Right ventricle myocardium inferior (tissue), 1 donor: ENCODE measurements at regions not wholly inside any gene's neighbourhood (a gene's known extent, or its start where the extent isn't known, plus 50 kb on each side); places are given as distances from the start of the nearest gene placed in this dataset.

ENCODE experiments used
- ATAC-seq: fragments of 200-7000 bp; cut with Tn5 transposase; one replicate; pipeline ENCODE4 v1.9.1; 2020; ENCODE audit warnings: mild to moderate bottlenecking, moderate library complexity
- DNase-seq: peaks from one replicate; pipeline ENCODE4 v3.0.0; 2021; ENCODE audit errors: missing footprints
- intact Hi-C: fragments of 100-400 bp; cut with DNase I; formaldehyde crosslinking; loops from one replicate; pipeline ENCODE4 v1.11.0; 2022
- donor health status: DM: no; HTN: yes; CAD: no; lungs with severe emphysema.

- ATAC-seq = peak; percentile 62
- DNase-seq = no peak
- intact Hi-C loops = no loop called here
Observed at GRCh38 chr1:222935239-222935900, 120.5 kb downstream of the DISP1 start.

- DNase-seq (no peak), ATAC-seq (no peak)
- intact Hi-C loops = no loop called here
Observed at GRCh38 chr1:222936042-222936441, 121.2 kb downstream of the DISP1 start.

- no peak for DNase-seq
- intact Hi-C loops = no loop called here
- ATAC-seq = no peak
Observed at GRCh38 chr1:222938986-222939385, 124.1 kb downstream of the DISP1 start.

- no peak for ATAC-seq
- intact Hi-C loops = no loop called here
- no peak for DNase-seq
Observed at GRCh38 chr1:222940095-222940494, 125.3 kb downstream of the DISP1 start.

- DNase-seq (no peak), ATAC-seq (no peak)
- intact Hi-C loops = no loop called here
Observed at GRCh38 chr1:222940906-222941305, 126.1 kb downstream of the DISP1 start.

GRCh38 chr1:222941425-222941824 is 126.6 kb downstream of the DISP1 start:
- DNase-seq = no peak
- no peak for ATAC-seq
- intact Hi-C loops = no loop called here

- no peak for ATAC-seq
- no peak for DNase-seq
- intact Hi-C loops = no loop called here
Observed at GRCh38 chr1:222946436-222946835, 131.6 kb downstream of the DISP1 start.

GRCh38 chr1:222948079-222948478 is 133.2 kb downstream of the DISP1 start:
- intact Hi-C loops = no loop called here
- no peak for ATAC-seq

GRCh38 chr1:222950892-222951291 is 136.1 kb downstream of the DISP1 start:
- no peak for ATAC-seq
- no peak for DNase-seq
- intact Hi-C loops = no loop called here

More at GRCh38 chr1:222948079-222948478, 133.2 kb downstream of the DISP1 start:
- no peak for DNase-seq

- no peak for DNase-seq
- intact Hi-C loops = no loop called here
- no peak for ATAC-seq
Observed at GRCh38 chr1:222953585-222953984, 138.7 kb downstream of the DISP1 start.

GRCh38 chr1:222955964-222956363 is 141.1 kb downstream of the DISP1 start:
- DNase-seq = no peak

GRCh38 chr1:222956601-222957000 is 141.8 kb downstream of the DISP1 start:
- intact Hi-C loops = no loop called here
- no peak for DNase-seq

More at GRCh38 chr1:222955964-222956363, 141.1 kb downstream of the DISP1 start:
- intact Hi-C loops = no loop called here
- no peak for ATAC-seq

GRCh38 chr1:222967466-222968240 is 152.8 kb downstream of the DISP1 start:
- no peak for DNase-seq
- ATAC-seq = no peak
- intact Hi-C loops = no loop called here

More at GRCh38 chr1:222956601-222957000, 141.8 kb downstream of the DISP1 start:
- no peak for ATAC-seq

- DNase-seq (no peak), ATAC-seq (no peak)
- intact Hi-C loops = no loop called here
Observed at GRCh38 chr1:222970040-222970439, 155.2 kb downstream of the DISP1 start.

- intact Hi-C loops = no loop called here
- DNase-seq (no peak), ATAC-seq (no peak)
Observed at GRCh38 chr1:222970711-222971110, 155.9 kb downstream of the DISP1 start.

GRCh38 chr1:222971146-222971545 is 156.3 kb downstream of the DISP1 start:
- intact Hi-C loops = no loop called here
- DNase-seq (no peak), ATAC-seq (no peak)

GRCh38 chr1:222973561-222973960 is 158.7 kb downstream of the DISP1 start:
- ATAC-seq (no peak), DNase-seq (no peak)
- intact Hi-C loops = no loop called here

GRCh38 chr1:222974496-222974895 is 159.7 kb downstream of the DISP1 start:
- DNase-seq = no peak
- ATAC-seq = no peak
- intact Hi-C loops = no loop called here

GRCh38 chr1:222975472-222976122 is 160.8 kb downstream of the DISP1 start:
- intact Hi-C loops = no loop called here
- ATAC-seq = peak; percentile 83

GRCh38 chr1:222976453-222976852 is 161.6 kb downstream of the DISP1 start:
- DNase-seq (no peak), ATAC-seq (no peak)
- intact Hi-C loops = no loop called here

More at GRCh38 chr1:222975472-222976122, 160.8 kb downstream of the DISP1 start:
- DNase-seq = no peak
